GM18867 (cell line): ENCODE measurements at regions not wholly inside any gene's neighbourhood (a gene's known extent, or its start where the extent isn't known, plus 50 kb on each side); places are given as distances from the start of the nearest gene placed in this dataset.
"Not testable (repeated sequence)": the region's sequence is repeated elsewhere in the genome, so short reads cannot be mapped to it uniquely, and the experiment has no call there.

Experiments used
- ATAC-seq: cut with Tn5 transposase; IDR thresholded peaks from one replicate; pipeline ENCODE4 v1.9.1; 2021; ENCODE audit warnings: mild to moderate bottlenecking, moderate library complexity; ENCODE audit not compliant: unreplicated experiment

DNA sequence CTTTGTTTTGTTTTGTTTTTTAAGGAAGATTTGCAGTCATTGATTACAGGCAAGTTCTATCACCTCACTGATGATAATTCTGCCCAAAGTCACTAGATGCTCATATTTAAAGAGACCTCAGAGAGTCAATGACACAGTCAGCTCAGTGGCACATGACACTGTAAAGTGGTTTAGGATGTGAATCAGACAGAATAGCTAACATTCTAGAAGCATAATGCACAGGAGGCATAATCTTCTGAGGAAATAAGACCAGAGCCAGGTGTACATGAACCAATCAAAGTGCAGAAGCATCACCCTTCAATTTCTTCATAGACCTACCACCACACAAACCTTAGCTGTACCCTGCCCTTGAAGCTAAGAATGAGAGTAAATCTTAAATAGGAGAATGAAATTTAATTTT, 268.5 kb downstream of the BRINP2 start:
- no peak for ATAC-seq

DNA sequence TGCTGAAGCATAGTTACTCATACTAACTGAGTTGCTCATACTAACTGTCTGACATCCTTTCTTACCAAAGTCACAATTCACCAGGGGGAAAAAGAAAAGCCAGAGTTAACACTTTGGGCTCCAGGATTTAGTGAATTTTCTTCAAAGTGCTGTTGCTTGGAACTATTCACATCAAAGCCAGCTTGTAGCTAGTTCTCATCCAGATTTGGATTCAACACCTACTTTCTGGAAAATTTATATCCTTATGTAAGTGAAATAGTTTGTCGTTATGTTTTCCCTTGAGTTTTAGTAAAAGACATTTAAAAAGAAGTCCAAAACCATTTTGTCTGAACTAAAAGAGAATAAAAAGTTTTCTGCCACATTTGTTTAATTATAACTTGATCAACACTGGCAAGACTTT, 264.6 kb downstream of the BRINP2 start:
- ATAC-seq = no peak

DNA sequence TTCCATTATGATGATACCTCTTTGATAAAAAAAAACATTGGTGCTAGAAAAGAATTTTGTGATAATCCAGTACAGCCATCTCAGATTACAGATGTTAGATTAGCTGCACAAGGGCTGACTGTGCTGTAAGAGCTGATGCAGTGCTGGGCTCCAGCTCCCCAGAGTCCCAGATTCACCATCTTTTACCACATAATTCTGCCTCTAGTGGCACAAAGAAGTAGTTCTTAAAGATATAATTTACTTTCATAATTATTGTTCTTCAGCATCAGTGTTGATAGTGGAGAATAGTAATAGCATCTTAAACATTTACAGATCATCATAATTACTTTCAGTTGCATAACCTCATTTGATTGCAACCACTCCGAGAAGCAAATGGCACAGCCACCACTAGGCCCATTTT, 262.1 kb downstream of the BRINP2 start:
- ATAC-seq = no peak

DNA sequence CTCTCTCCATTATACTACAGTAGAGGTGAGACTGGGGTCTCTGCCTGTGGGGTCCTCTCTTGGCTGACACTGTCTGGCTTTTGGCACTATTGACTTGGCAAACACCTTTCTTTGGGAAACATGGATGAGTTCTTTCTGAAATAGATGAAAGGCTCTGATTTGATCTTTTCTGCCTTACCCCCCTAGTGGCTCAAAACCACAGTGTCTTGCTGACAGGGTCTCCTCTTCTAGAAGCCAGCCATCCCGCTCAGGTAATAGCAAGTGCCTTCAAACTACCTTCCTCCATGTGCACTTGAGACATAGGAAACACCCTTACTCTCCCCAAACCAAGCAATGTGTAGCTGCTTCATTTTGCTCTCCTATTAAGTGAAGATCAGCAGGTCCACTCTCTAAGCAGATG, 260.4 kb downstream of the BRINP2 start:
- ATAC-seq = no peak

DNA sequence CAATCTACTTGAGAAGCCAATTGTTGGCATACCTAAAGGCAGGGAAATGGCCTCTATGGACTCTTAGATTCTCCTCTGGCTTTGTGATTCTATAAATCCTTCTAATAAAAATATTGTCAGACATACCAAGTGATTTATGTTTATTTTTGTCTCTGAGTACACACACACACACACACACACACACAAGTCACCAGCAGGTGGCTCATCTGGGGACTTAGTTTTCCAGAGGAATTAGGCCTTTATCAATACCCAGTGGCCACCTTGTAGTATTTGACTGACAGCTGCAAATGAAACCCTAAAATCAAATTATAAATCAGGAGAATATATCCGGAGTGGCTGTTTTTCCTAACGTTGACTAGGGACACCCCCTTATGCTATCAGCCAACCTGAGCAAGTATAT, 258.5 kb downstream of the BRINP2 start:
- ATAC-seq = no peak

DNA sequence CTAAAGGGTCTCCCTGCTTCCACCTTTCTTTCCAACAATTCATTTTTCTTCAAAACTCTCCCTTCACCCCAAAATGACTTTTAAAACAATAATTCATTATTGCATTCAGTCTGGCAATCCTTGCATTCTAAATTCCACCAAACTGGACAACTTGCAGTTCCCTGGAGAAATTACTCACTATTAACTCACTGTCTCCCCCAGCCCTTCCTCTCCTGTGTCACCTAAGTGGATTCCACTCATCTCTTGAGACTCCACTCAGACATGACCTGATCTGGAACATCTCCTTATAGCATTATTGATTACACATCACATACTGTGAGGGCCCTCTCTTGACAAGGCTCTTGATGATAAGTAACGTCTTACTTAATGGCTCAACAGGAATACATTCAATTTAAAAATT, 257.1 kb downstream of the BRINP2 start:
- ATAC-seq = no peak

DNA sequence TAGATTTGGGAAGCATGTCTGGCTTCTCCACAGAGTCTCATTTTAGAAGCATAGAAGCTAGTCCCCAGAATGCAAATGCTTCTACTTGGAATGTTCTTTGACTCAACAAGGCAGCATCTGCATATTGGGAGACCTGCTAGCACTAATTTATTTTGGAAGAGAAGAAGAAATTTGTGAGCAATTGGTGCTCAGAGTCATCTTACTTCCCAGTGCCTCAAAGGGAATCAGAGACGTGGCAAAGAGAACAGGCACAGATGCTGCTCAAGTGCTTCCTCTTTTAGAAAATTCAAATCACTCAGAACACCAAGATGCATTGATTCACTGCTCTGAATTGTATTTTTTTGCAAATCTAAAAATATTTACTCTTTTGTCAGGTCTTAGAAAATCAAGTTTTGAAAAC, 255.7 kb downstream of the BRINP2 start:
- no peak for ATAC-seq

DNA sequence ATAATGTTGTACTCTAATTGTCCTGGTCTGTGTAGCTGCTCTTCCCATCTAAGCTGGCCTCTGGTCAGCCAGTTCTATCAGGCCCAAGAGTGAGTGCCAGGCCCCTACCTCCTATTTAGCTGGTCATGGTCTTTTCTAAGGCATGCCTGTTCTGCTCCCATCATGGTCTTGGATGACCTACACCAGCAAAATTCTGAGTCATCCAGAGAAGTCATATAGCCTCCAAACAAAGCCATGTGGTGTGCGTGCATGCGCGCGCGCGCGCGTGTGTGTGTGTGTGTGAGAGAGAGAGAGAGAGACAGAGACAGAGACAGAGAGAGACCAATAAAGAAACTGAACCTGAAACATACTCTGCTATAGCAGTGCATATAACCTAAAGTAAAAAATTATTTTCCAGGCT, 254.4 kb downstream of the BRINP2 start:
- no peak for ATAC-seq

DNA sequence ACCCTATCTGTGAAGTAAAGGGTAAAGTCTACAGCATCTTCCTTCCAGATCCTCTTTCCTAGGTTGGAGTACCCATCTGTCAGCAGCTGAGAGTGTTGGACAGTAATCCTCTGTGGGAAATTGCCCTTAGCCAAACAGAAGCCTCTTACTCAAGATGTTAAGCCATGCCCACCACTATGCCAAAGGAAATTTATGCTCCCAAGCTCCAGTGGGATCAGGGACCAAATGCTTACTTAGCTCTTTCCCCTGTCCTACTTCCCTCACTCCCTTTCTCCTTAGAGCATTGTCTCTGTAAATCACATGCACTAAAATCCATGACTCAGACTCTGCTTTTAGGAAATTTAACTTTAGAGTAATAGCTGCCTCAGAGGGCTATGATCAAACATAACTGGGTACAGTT, 254.0 kb downstream of the BRINP2 start:
- no peak for ATAC-seq

DNA sequence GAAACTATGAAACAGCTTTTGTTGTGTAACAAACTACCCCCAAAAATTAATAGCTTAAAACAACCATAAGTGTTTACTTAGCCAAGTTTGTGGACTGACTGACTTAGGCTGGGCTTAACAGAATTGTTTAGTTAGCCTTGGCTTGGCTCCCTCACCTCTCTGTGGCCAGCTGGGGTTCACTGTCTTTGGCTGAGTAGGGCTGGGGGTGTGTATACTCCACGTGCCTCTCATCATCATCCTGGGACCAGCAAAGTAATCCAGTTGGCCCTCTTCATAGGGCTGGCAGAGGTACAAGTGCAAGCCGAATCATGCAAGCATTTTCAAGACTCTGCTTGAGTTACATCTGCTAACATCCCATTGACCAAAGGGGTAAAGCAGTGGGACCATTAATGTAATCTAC, 252.3 kb downstream of the BRINP2 start:
- ATAC-seq = no peak

DNA sequence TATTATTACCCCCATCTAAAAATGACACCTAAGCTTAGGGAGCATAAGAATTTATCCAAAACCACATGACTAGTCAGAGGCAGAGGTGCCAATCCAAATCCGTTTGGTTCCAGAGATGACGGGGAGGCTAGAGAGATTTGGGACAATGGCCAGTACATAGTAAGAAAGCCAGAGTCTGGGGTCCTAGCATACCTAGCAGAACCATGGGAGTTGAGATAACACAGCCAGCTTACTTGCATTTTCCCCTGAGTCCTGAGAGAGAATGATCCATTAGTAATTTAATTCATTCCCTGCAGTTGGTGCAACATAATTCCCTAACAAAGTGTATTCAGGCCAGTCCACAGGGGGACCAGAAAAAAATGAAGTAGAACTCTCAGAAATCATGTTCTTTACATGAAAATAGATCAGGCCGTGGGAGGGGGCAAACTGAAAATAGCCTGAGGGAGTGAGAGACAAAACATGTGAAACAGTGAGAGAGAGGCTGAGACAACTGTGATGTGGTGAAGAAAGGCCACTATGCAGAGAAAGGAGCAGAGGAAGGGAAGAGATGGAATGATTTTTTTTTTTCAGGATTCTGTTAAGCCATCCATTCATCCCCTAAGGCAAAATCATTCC, 243.3 kb downstream of the BRINP2 start:
- no peak for ATAC-seq

DNA sequence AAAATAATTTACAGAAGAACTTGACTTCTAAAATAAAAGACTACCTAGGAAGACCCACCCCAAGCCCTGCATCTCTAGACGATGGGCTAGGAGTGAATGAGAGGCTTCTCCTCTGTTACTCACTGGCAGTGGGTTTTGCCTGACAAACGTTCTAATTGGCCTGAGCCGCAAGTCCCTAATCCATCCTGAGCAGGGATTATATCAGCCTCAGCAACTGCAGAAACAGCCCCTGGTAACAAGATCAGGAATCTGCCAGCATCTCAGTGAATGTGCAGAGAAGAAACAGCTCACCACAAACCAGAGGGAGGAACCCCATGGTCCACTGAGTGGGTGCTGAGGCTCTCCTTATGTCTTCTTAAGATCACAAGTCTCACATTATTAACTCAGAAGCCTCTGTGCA, 240.6 kb downstream of the BRINP2 start:
- no peak for ATAC-seq

DNA sequence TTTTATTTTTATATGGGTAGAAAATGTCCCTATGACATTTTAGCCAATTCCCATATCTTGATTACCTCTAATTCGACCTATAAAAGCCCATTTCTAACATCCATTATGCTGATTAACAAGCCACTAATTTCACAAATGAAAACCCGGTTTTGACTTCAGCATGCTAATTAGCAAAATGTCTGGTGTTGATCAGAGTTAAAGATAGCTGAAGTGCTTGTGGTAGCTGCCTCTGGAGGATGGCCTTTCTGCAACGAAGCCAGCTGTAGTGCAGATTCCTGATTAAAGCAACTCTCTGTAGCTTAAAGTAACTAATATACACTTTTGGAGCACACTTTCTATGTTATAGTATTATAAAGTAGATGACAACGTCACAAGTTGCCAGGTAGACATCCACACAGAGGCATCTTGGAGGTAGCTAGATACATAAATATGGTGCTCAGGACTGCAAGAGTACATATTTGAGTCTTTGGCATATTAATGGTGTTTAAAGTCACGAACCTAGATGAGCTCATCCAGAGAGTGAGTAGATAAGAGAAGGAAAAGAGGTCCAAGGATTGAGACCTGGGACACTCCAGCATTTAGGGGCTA, 239.5 kb downstream of the BRINP2 start:
- ATAC-seq = no peak

DNA sequence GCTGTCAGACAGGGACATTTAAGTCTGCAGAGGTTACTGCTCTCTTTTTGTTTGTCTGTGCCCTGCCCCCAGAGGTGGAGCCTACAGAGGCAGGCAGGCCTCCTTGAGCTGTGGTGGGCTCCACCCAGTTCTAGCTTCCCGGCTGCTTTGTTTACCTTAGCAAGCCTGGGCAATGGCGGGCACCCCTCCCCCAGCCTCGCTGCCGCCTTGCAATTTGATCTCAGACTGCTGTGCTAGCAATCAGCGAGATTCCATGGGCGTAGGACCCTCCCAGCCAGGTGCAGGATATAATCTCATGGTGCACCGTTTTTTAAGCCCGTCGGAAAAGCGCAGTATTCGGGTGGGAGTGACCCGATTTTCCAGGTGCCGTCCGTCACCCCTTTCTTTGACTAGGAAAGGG, 235.6 kb downstream of the BRINP2 start:
- ATAC-seq = not testable (repeated sequence)

DNA sequence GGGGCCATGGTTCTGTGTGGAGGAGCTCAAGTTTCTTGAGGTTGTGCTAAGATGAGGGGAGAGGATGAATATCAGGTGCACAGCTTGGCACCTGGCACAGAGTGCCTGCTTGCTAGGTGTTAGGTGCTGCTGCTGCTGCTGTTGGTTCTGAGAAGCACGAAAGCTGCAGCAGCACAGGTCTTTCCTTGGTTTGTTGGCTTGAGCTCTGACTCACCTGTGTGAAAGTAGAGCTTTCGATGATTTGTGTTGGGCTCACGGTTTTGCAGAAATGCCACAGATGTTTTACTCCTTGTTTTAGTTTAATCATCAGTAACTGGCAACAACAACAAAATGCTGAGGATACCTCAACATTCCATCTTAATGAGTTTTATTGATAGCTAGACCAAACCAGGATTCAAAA, 221.6 kb downstream of the BRINP2 start:
- ATAC-seq = no peak

DNA sequence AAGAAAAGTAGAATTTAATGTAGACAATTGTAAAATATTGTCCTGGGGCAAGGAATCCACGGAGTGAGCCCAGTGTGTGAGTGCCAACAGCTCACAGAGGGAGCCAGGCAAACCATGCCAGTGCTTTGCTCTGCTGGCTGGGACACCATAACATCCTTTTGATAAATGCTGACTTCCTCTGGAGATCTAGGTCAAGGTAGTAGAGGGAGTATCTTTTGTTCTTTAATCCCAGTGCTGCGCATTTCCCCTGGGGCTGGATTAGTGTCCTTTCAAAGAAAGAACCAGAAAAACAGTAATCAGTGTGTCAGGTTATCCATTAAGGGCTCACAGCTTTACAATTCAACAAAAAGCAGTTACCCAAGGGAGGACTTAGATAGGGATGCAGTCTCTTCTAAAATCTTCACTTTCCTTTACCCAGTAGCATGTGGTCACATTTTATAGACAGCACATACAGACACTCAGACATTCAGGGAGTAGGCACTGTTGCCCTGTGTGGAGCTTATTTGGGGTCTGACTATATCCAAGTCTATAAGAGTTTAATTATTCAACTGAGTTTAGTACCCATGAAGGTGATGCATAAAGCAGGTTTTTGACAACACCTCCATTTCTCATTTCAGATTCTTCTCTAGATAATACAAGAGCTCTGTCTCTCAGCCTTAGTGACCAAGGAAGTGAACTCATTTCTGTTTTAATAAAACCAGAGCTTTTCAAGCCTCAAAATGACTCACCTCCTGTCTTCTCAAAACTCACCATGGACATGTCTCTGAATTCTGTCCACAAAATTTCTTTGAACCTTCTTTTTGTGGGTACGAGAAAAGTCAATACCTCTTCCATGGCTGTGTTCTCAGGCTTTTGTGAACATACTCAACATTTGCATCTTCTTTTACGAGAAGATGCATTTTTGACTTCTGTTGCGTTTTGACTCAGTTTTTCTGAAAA, 215.3 kb downstream of the BRINP2 start:
- ATAC-seq = peak; percentile 50

DNA sequence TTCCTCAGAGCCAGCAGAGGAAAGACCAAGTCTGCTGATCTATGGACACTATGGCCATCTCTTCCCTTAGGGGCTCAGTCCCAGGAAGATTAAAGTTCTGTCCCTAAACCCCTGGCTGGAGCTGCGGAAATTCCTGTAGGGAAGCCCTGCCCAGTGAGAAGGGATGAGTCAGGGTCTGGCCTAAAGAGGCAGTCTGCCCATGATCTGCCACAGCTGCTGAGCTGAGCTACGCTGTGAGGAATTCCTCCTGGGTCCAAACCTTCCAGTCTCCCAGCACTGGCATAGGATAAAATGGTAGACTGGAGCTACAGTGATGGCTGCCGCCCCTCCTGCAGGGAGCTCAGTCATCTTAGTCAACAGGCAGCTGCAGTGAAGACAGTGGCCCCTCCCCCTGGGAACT, 213.7 kb downstream of the BRINP2 start:
- no peak for ATAC-seq

DNA sequence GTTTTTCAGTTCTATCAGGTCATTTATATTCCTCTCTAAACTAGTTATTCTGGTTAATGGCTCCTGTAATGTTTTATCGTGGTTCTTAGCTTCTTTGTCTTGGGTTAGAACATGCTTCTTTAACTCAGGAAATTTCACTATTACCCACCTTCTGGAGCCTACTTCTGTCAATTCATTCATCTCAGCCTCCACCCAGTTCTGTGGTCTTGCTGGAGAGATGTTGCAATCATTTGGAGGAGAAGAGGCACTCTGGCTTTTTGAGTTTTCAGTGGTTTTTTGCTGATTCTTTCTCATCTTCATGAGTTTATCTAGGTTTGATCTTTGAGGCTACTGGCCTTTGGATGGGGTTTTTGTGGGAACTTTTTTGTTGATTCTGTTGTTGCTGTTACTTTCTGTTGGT, 213.0 kb downstream of the BRINP2 start:
- no peak for ATAC-seq

DNA sequence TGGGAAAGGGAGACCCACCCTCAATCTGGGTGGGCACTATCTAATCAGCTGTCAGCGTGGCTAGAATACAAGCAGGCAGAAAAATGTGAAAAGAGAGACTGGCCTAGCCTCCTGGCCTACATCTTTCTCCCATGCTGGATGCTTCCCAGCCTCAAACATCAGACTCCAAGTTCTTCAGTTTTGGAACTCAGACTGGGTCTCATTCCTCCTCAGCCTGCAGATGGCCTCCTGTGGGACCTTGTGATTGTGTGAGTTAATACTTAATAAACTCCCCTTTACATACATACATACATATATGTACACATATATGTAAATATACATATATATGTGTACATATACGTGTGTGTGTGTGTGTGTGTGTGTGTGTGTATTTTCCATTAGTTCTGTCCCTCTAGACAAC, 207.1 kb downstream of the BRINP2 start:
- no peak for ATAC-seq

DNA sequence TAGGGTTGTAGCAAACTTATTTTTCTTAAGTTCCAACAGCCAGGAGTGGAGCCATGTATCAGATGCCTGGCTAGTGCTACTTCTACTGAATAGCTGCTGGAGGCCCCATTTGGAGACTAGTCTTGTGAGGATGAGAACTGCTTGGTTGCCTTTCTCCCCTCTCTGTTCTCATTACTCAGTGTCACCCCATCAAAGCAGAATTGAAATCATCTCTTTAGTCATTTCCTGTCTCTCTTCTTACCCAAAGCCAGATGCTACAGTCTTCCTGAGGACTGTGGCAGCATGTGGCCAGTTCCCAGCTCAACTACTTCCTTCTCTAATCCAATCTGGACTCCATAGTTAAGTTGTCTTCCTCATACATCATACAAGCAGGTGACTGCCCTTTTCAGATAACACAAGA, 197.5 kb downstream of the BRINP2 start:
- peak; percentile 62 for ATAC-seq

DNA sequence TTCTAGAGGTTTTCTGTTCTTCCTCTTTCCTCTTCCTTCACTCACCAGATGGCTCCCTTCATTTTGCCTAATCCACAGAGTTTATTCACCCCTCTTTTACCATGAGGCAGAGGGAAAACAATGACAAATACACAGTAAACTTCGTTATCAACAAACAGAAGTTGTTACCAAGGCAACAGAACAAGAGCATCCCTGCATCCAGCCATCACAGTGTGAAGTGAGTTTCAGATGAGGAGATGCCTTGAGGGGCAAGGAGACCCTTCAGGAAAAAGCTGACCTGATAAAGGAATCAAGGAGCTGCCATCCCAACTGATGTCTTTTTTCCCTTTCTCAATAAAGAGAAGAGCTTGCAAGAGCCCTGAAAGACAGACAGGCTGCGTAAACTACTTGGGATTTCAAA, 195.3 kb downstream of the BRINP2 start:
- ATAC-seq = no peak

DNA sequence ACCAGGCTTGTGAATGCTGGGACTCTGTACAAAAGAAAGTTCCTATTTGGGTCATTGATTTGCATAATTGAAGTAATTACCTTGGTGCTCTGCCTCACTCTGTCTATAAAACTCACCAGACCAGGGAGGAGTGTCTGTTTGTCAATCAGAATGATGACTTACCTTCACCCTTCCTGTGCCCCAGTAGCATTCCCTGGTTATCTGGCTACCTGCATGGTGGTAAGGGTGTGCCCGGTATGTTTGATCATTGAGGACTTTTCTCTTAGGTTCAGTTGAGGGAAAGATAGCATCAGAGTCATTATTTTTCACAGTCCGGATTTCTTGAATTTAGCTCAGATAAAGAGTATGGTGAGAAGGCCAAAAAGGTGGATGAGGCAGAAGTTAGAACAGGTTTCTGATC, 190.0 kb downstream of the BRINP2 start:
- no peak for ATAC-seq
